Ishikawa (cell line): ENCODE measurements at regions not wholly inside any gene's neighbourhood (a gene's known extent, or its start where the extent isn't known, plus 50 kb on each side); places are given as distances from the start of the nearest gene placed in this dataset.

Experiments used
- CEBPB ChIP-seq: IDR thresholded peaks from 2 replicates; pipeline ENCODE4 v1.6.1; 2012
- CREB1 ChIP-seq: IDR thresholded peaks from 2 replicates; pipeline ENCODE4 v1.6.1; 2012; ENCODE audit warnings: low read depth
- EGR1 ChIP-seq: IDR thresholded peaks from 2 replicates; pipeline ENCODE4 v1.6.1; 2012
- EP300 ChIP-seq: IDR thresholded peaks from 2 replicates; pipeline ENCODE4 v1.6.1; 2012; ENCODE audit warnings: borderline replicate concordance
- FOXM1 ChIP-seq: IDR thresholded peaks from 2 replicates; pipeline ENCODE4 v1.6.1; 2012; ENCODE audit warnings: low read depth, borderline replicate concordance
- MAX ChIP-seq: IDR thresholded peaks from 2 replicates; pipeline ENCODE4 v1.6.1; 2012
- NFIC ChIP-seq: IDR thresholded peaks from 2 replicates; pipeline ENCODE4 v1.6.1; 2012
- RAD21 ChIP-seq: IDR thresholded peaks from 2 replicates; pipeline ENCODE4 v1.6.1; 2012; ENCODE audit warnings: low read depth
- REST ChIP-seq: IDR thresholded peaks from 2 replicates; pipeline ENCODE4 v1.6.1; 2012; ENCODE audit warnings: low read depth, mild to moderate bottlenecking
- TAF1 ChIP-seq: IDR thresholded peaks from 2 replicates; pipeline ENCODE4 v1.6.1; 2012; ENCODE audit warnings: low read depth, mild to moderate bottlenecking
- TCF12 ChIP-seq: IDR thresholded peaks from 2 replicates; pipeline ENCODE4 v1.6.1; 2012; ENCODE audit warnings: low read depth
- TEAD4 ChIP-seq: IDR thresholded peaks from 2 replicates; pipeline ENCODE4 v1.6.1; 2012
- USF1 ChIP-seq: IDR thresholded peaks from 2 replicates; pipeline ENCODE4 v1.6.1; 2012
- YY1 ChIP-seq: IDR thresholded peaks from 2 replicates; pipeline ENCODE4 v1.6.1; 2012; ENCODE audit warnings: low read depth
- ZBTB7A ChIP-seq: IDR thresholded peaks from 2 replicates; pipeline ENCODE4 v1.6.1; 2012; ENCODE audit warnings: low read depth

DNA sequence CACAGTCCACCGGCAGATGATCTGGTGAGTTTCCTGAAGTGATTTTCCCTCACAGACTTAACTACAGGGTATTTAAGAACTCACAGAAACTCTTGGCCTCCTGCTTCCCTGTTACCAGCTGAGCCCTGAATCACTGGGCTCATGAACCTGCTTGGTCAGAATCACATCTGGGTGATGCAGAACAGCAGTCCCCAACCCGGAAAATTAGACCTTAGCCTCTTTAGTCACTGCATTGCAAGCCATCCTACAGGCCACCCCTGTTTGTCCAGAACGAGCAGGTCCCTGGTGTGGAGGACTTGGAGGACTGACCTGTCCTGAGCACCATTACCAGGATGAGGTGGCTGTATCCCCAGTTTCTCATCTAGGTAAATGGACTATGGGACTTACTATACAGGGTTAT is 539.2 kb downstream of the TNS3 start:
- TF ChIP-seq YY1 (no peak), TCF12 (no peak), TAF1 (no peak), FOXM1 (no peak), CEBPB (no peak), NFIC (no peak), RAD21 (no peak), REST (no peak), EP300 (no peak), ZBTB7A (no peak), USF1 (no peak), MAX (no peak), CREB1 (no peak), EGR1 (no peak), TEAD4 (no peak)

DNA sequence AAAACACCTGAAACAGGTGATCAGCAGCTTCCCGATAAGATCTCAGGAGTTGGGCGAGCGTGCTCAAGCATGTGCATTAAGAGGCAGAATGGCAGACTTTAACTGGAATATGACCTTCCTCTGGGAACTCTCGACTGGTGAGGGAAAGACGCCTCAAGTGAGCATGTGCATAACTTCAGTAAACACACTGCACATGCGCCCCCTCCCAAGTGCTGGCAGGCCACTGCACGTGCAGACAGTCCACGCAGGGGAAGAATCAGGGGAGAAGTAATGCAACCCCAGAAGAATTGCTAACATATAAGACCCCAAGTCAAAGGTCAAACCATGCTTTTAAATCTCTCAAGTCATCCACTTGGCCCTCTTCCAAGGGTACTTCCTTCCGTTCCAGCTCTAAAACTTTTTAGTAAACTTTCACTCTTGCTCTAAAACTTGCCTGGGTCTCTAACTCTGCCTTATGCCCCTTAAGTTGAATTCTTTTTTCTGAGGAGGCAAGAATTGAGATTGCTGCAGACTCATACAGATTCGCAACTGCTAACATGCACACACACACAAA is 541.0 kb downstream of the TNS3 start:
- TF ChIP-seq USF1: no peak
- TF ChIP-seq EP300: no peak
- TF ChIP-seq RAD21: no peak
- TF ChIP-seq YY1: no peak
- no peak for TF ChIP-seq FOXM1
- no peak for TF ChIP-seq EGR1

DNA sequence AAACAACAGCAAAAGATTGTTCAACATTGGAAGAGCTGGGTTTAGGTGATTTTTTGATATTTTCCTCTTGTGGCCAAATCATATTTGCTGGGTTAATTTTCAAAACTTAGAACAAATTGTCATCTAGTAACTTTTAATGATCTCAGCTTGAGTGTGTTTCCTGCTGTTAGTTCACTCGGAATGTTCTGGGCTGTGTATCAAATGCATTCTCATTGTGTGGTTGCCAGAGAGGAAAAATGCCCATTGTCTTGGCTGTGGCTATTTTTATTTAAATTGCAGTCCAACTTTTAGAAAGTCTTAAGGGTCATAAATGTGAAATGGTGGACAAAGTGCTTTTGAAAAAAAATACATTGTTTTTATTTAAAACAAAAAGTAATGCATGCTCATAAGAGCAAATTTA is 542.0 kb downstream of the TNS3 start:
- TF ChIP-seq ZBTB7A (no peak), RAD21 (no peak), TCF12 (peak; percentile 69), EP300 (peak; percentile 90), FOXM1 (peak; percentile 94), TAF1 (no peak), USF1 (no peak), CEBPB (no peak), TEAD4 (peak; percentile 91), CREB1 (no peak), NFIC (peak; percentile 89), REST (no peak), EGR1 (no peak), MAX (no peak), YY1 (no peak)

- TF ChIP-seq FOXM1: peak; percentile 98
- peak; percentile 91 for TF ChIP-seq NFIC
- TF ChIP-seq CEBPB: peak; percentile 52
- TF ChIP-seq USF1: 0 out of 2 replicates have a peak, but pooled peaks have one; percentile 2
- peak; percentile 64 for TF ChIP-seq MAX
- peak; percentile 30; the same call in 1 of the 2 replicates for TF ChIP-seq ZBTB7A
- TF ChIP-seq TAF1: no peak
- TF ChIP-seq REST: 0 out of 2 replicates have a peak, but pooled peaks have one; percentile 17
- TF ChIP-seq RAD21: 0 out of 2 replicates have a peak, but pooled peaks have one; percentile 1
- TF ChIP-seq TEAD4: peak; percentile 87
- TF ChIP-seq EGR1: no peak
- no peak for TF ChIP-seq YY1
- no peak for TF ChIP-seq CREB1
- peak; percentile 99 for TF ChIP-seq EP300
- TF ChIP-seq TCF12: peak; percentile 99
Observed at GRCh38 chr7:47039089-47039648, 542.7 kb downstream of the TNS3 start.
